Kidney epithelial cell (primary cell): ENCODE measurements at regions not wholly inside any gene's neighbourhood (a gene's known extent, or its start where the extent isn't known, plus 50 kb on each side); places are given as distances from the start of the nearest gene placed in this dataset.

Experiments
- DNase-seq: peaks from one replicate; pipeline ENCODE4 v3.0.0-alpha.2; 2010; ENCODE audit warnings: low read depth
- H3K27me3 ChIP-seq: 2 replicates; pipeline ENCODE4 v1.6.0; 2011; ENCODE audit warnings: low read length; ENCODE audit not compliant: control insufficient read depth, insufficient read depth
- H3K36me3 ChIP-seq: 2 replicates; pipeline ENCODE4 v1.5.1; 2011; ENCODE audit warnings: low read length; ENCODE audit not compliant: control insufficient read depth, insufficient read depth
- H3K4me3 ChIP-seq: 2 replicates; pipeline ENCODE4 v1.5.1; 2011; ENCODE audit warnings: low read depth, mild to moderate bottlenecking, control low read depth, low read length
- CTCF ChIP-seq: IDR thresholded peaks from 2 replicates; pipeline ENCODE4 v1.5.1; 2011; ENCODE audit warnings: mild to moderate bottlenecking, moderate library complexity, low read length, control low read depth, inconsistent platforms; ENCODE audit not compliant: insufficient read depth, poor library complexity, severe bottlenecking

- Histone ChIP-seq H3K4me3 (no peak overlapping the region), H3K27me3 (no peaks in the 10 kb centered on the region), H3K36me3 (no peaks in the 10 kb centered on the region)
- no peak for TF ChIP-seq CTCF
- no peak for DNase-seq
Observed at GRCh38 chr1:184329962-184330868, 56.6 kb upstream of the C1orf21 start.

- no peak for DNase-seq
- TF ChIP-seq CTCF = no peak
Observed at GRCh38 chr1:184330875-184331274, 56.0 kb upstream of the C1orf21 start.

More at GRCh38 chr1:184330875-184331274, 56.0 kb upstream of the C1orf21 start:
- H3K4me3 ChIP-seq = no peak overlapping the region
- H3K27me3 ChIP-seq = no peaks in the 10 kb centered on the region
- H3K36me3 ChIP-seq = no peaks in the 10 kb centered on the region
